ENCODE measurements at regions not wholly inside any gene's neighbourhood (a gene's known extent, or its start where the extent isn't known, plus 50 kb on each side); places are given as distances from the start of the nearest gene placed in this dataset.
"Not testable (repeated sequence)": the region's sequence is repeated elsewhere in the genome, so short reads cannot be mapped to it uniquely, and the experiment has no call there.

GRCh38 chr5:163867324-163867723 lies 361.9 kb downstream of the MAT2B start:
- Histone ChIP-seq H3K9me3 (ENCODE audit: control insufficient read depth, low read length) (no peaks in the 10 kb centered on the region), H3K36me3 (ENCODE audit: control insufficient read depth, insufficient read depth, low read length) (no peaks in the 10 kb centered on the region), H3K27ac (ENCODE audit: insufficient read depth, low read depth, low read length, poor library complexity, severe bottlenecking) (no peak overlapping the region), H3K27me3 (ENCODE audit: control insufficient read depth, insufficient read depth, low read length, poor library complexity, severe bottlenecking) (no peaks in the 10 kb centered on the region), H3K4me1 (ENCODE audit: control insufficient read depth, insufficient read depth, low read length) (no peaks in the 10 kb centered on the region), H3K4me3 (ENCODE audit: insufficient read depth, low read depth, low read length) (no peak overlapping the region)
- WGBS, 2 experiments: 80 to 90% methylated on average over 1 of the region's 2 CpGs

GRCh38 chr5:163867738-163868137 lies 362.3 kb downstream of the MAT2B start:
- H3K27ac ChIP-seq (ENCODE audit: insufficient read depth, low read depth, low read length, poor library complexity, severe bottlenecking): no peak overlapping the region

GRCh38 chr5:163869581-163869980 lies 364.2 kb downstream of the MAT2B start:
- Histone ChIP-seq H3K36me3 (ENCODE audit: control insufficient read depth, insufficient read depth, low read length) (no peaks in the 10 kb centered on the region), H3K27me3 (ENCODE audit: control insufficient read depth, insufficient read depth, low read length, poor library complexity, severe bottlenecking) (no peaks in the 10 kb centered on the region), H3K9me3 (ENCODE audit: control insufficient read depth, low read length) (no peaks in the 10 kb centered on the region), H3K4me1 (ENCODE audit: control insufficient read depth, insufficient read depth, low read length) (no peaks in the 10 kb centered on the region), H3K27ac (ENCODE audit: insufficient read depth, low read depth, low read length, poor library complexity, severe bottlenecking) (no peak overlapping the region), H3K4me3 (ENCODE audit: insufficient read depth, low read depth, low read length) (no peak overlapping the region)
- 95 to 100% methylated on average over 5 to 6 of the region's 6 CpGs for WGBS, 2 experiments

More at GRCh38 chr5:163867738-163868137, 362.3 kb downstream of the MAT2B start:
- Histone ChIP-seq H3K36me3 (ENCODE audit: control insufficient read depth, insufficient read depth, low read length) (no peaks in the 10 kb centered on the region), H3K4me3 (ENCODE audit: insufficient read depth, low read depth, low read length) (no peak overlapping the region), H3K9me3 (ENCODE audit: control insufficient read depth, low read length) (no peaks in the 10 kb centered on the region), H3K27me3 (ENCODE audit: control insufficient read depth, insufficient read depth, low read length, poor library complexity, severe bottlenecking) (no peaks in the 10 kb centered on the region), H3K4me1 (ENCODE audit: control insufficient read depth, insufficient read depth, low read length) (no peaks in the 10 kb centered on the region)
- 89 to 93% methylated on average over 3 of the region's 3 CpGs for WGBS, 2 experiments

- Histone ChIP-seq H3K4me1 (ENCODE audit: control insufficient read depth, insufficient read depth, low read length) (no peaks in the 10 kb centered on the region), H3K36me3 (ENCODE audit: control insufficient read depth, insufficient read depth, low read length) (no peaks in the 10 kb centered on the region), H3K9me3 (ENCODE audit: control insufficient read depth, low read length) (no peaks in the 10 kb centered on the region), H3K27me3 (ENCODE audit: control insufficient read depth, insufficient read depth, low read length, poor library complexity, severe bottlenecking) (no peaks in the 10 kb centered on the region), H3K4me3 (ENCODE audit: insufficient read depth, low read depth, low read length) (no peak overlapping the region), H3K27ac (ENCODE audit: insufficient read depth, low read depth, low read length, poor library complexity, severe bottlenecking) (no peak overlapping the region)
- WGBS, 2 experiments: 86 to 92% methylated on average over 2 of the region's 2 CpGs
These were observed 365.0 kb downstream of the MAT2B start for GRCh38 chr5:163870441-163870840.

GRCh38 chr5:163874431-163874830 lies 369.0 kb downstream of the MAT2B start:
- no peaks in the 10 kb centered on the region for H3K36me3 ChIP-seq (ENCODE audit: control insufficient read depth, insufficient read depth, low read length)
- no peaks in the 10 kb centered on the region for H3K27me3 ChIP-seq (ENCODE audit: control insufficient read depth, insufficient read depth, low read length, poor library complexity, severe bottlenecking)
- no peaks in the 10 kb centered on the region for H3K9me3 ChIP-seq (ENCODE audit: control insufficient read depth, low read length)
- H3K27ac ChIP-seq (ENCODE audit: insufficient read depth, low read depth, low read length, poor library complexity, severe bottlenecking): no peak overlapping the region
- no peaks in the 10 kb centered on the region for H3K4me1 ChIP-seq (ENCODE audit: control insufficient read depth, insufficient read depth, low read length)
- no peak overlapping the region for H3K4me3 ChIP-seq (ENCODE audit: insufficient read depth, low read depth, low read length)

GRCh38 chr5:163874912-163875311 lies 369.5 kb downstream of the MAT2B start:
- H3K4me1 ChIP-seq (ENCODE audit: control insufficient read depth, insufficient read depth, low read length); H3K9me3 ChIP-seq (ENCODE audit: control insufficient read depth, low read length); H3K4me3 ChIP-seq (ENCODE audit: insufficient read depth, low read depth, low read length); H3K36me3 ChIP-seq (ENCODE audit: control insufficient read depth, insufficient read depth, low read length); H3K27me3 ChIP-seq (ENCODE audit: control insufficient read depth, insufficient read depth, low read length, poor library complexity, severe bottlenecking); H3K27ac ChIP-seq (ENCODE audit: insufficient read depth, low read depth, low read length, poor library complexity, severe bottlenecking): not testable (repeated sequence)
- 91 to 95% methylated on average over 3 of the region's 3 CpGs for WGBS, 2 experiments

- 89 to 91% methylated on average over 1 of the region's 1 CpG for WGBS, 2 experiments
- Histone ChIP-seq H3K27ac (ENCODE audit: insufficient read depth, low read depth, low read length, poor library complexity, severe bottlenecking) (no peak overlapping the region), H3K27me3 (ENCODE audit: control insufficient read depth, insufficient read depth, low read length, poor library complexity, severe bottlenecking) (no peaks in the 10 kb centered on the region), H3K4me3 (ENCODE audit: insufficient read depth, low read depth, low read length) (no peak overlapping the region), H3K9me3 (ENCODE audit: control insufficient read depth, low read length) (no peaks in the 10 kb centered on the region), H3K4me1 (ENCODE audit: control insufficient read depth, insufficient read depth, low read length) (no peaks in the 10 kb centered on the region), H3K36me3 (ENCODE audit: control insufficient read depth, insufficient read depth, low read length) (no peaks in the 10 kb centered on the region)
These were observed 372.4 kb downstream of the MAT2B start for GRCh38 chr5:163877865-163878264.

GRCh38 chr5:163878490-163878889 lies 373.1 kb downstream of the MAT2B start:
- no peaks in the 10 kb centered on the region for H3K9me3 ChIP-seq (ENCODE audit: control insufficient read depth, low read length)
- H3K4me3 ChIP-seq (ENCODE audit: insufficient read depth, low read depth, low read length): no peak overlapping the region
- no peaks in the 10 kb centered on the region for H3K4me1 ChIP-seq (ENCODE audit: control insufficient read depth, insufficient read depth, low read length)
- no peak overlapping the region for H3K27ac ChIP-seq (ENCODE audit: insufficient read depth, low read depth, low read length, poor library complexity, severe bottlenecking)
- no peaks in the 10 kb centered on the region for H3K27me3 ChIP-seq (ENCODE audit: control insufficient read depth, insufficient read depth, low read length, poor library complexity, severe bottlenecking)
- 67 to 100% methylated on average over 1 of the region's 1 CpG for WGBS, 2 experiments
- H3K36me3 ChIP-seq (ENCODE audit: control insufficient read depth, insufficient read depth, low read length): no peaks in the 10 kb centered on the region

GRCh38 chr5:163880302-163880701 lies 374.9 kb downstream of the MAT2B start:
- H3K27me3 ChIP-seq (ENCODE audit: control insufficient read depth, insufficient read depth, low read length, poor library complexity, severe bottlenecking): no peaks in the 10 kb centered on the region
- H3K9me3 ChIP-seq (ENCODE audit: control insufficient read depth, low read length): no peaks in the 10 kb centered on the region
- 80 to 86% methylated on average over 1 to 2 of the region's 2 CpGs for WGBS, 2 experiments
- no peak overlapping the region for H3K4me3 ChIP-seq (ENCODE audit: insufficient read depth, low read depth, low read length)
- H3K4me1 ChIP-seq (ENCODE audit: control insufficient read depth, insufficient read depth, low read length): no peaks in the 10 kb centered on the region
- no peaks in the 10 kb centered on the region for H3K36me3 ChIP-seq (ENCODE audit: control insufficient read depth, insufficient read depth, low read length)
- no peak overlapping the region for H3K27ac ChIP-seq (ENCODE audit: insufficient read depth, low read depth, low read length, poor library complexity, severe bottlenecking)

GRCh38 chr5:163885117-163885516 lies 379.7 kb downstream of the MAT2B start:
- Histone ChIP-seq H3K9me3 (ENCODE audit: control insufficient read depth, low read length) (no peaks in the 10 kb centered on the region), H3K36me3 (ENCODE audit: control insufficient read depth, insufficient read depth, low read length) (no peaks in the 10 kb centered on the region), H3K27me3 (ENCODE audit: control insufficient read depth, insufficient read depth, low read length, poor library complexity, severe bottlenecking) (no peaks in the 10 kb centered on the region), H3K4me1 (ENCODE audit: control insufficient read depth, insufficient read depth, low read length) (no peaks in the 10 kb centered on the region), H3K4me3 (ENCODE audit: insufficient read depth, low read depth, low read length) (no peak overlapping the region), H3K27ac (ENCODE audit: insufficient read depth, low read depth, low read length, poor library complexity, severe bottlenecking) (no peak overlapping the region)
- 40 to 80% methylated on average over 1 of the region's 2 CpGs for WGBS, 2 experiments

- WGBS, 2 experiments: 87 to 90% methylated on average over 1 of the region's 2 CpGs
- H3K4me1 ChIP-seq (ENCODE audit: control insufficient read depth, insufficient read depth, low read length): no peaks in the 10 kb centered on the region
These were observed 382.4 kb downstream of the MAT2B start for GRCh38 chr5:163887854-163888253.

More at GRCh38 chr5:163887854-163888253, 382.4 kb downstream of the MAT2B start:
- Histone ChIP-seq H3K36me3 (ENCODE audit: control insufficient read depth, insufficient read depth, low read length) (no peaks in the 10 kb centered on the region), H3K9me3 (ENCODE audit: control insufficient read depth, low read length) (no peaks in the 10 kb centered on the region), H3K27ac (ENCODE audit: insufficient read depth, low read depth, low read length, poor library complexity, severe bottlenecking) (no peak overlapping the region), H3K27me3 (ENCODE audit: control insufficient read depth, insufficient read depth, low read length, poor library complexity, severe bottlenecking) (no peaks in the 10 kb centered on the region), H3K4me3 (ENCODE audit: insufficient read depth, low read depth, low read length) (no peak overlapping the region)

All from ectodermal cell (in vitro differentiated cells).